ENCODE measurements at regions not wholly inside any gene's neighbourhood (a gene's known extent, or its start where the extent isn't known, plus 50 kb on each side); places are given as distances from the start of the nearest gene placed in this dataset.

- Histone ChIP-seq H3K36me3 (ENCODE audit: insufficient read depth in 1 of 2, low read depth in 1 of 2) (no peaks in the 10 kb centered on the region), H3K27ac (no peak overlapping the region), H3K9me3 (no peaks in the 10 kb centered on the region), H3K4me1 (no peaks in the 10 kb centered on the region), H3K27me3 (ENCODE audit: insufficient read depth in 3 of 3, low read length in 2 of 3) (no peaks in the 10 kb centered on the region), H3K4me3 (no peak overlapping the region)
- ATAC-seq (no peak), DNase-seq (no peak)
- 70 to 78% (median 70%) methylated on average over 1 of the region's 1 CpG for WGBS, 3 donors
- no peak for TF ChIP-seq CTCF (IDR thresholded peaks at IDR 0.05)
- intact Hi-C loops (cut with DNase I): no loop called here
Observed at GRCh38 chr3:117874904-117875874, 1159.5 kb downstream of the IGSF11 start.

- H3K4me3 ChIP-seq: no peak overlapping the region
- no peak for DNase-seq
- no peaks in the 10 kb centered on the region for H3K27me3 ChIP-seq (ENCODE audit: insufficient read depth in 3 of 3, low read length in 2 of 3)
- ATAC-seq: no peak
- TF ChIP-seq CTCF (IDR thresholded peaks at IDR 0.05): no peak
- H3K36me3 ChIP-seq (ENCODE audit: insufficient read depth in 1 of 2, low read depth in 1 of 2): no peaks in the 10 kb centered on the region
- intact Hi-C loops (cut with DNase I): no loop called here
- 92 to 98% (median 92%) methylated on average over 1 of the region's 1 CpG for WGBS, 3 donors
- H3K27ac ChIP-seq: no peak overlapping the region
- no peaks in the 10 kb centered on the region for H3K4me1 ChIP-seq
- H3K9me3 ChIP-seq: no peaks in the 10 kb centered on the region
Observed at GRCh38 chr3:117875887-117876286, 1158.8 kb downstream of the IGSF11 start.

GRCh38 chr3:117880638-117881037 is 1154.0 kb downstream of the IGSF11 start:
- no peak for DNase-seq

GRCh38 chr3:117881210-117881609 is 1153.4 kb downstream of the IGSF11 start:
- H3K27me3 ChIP-seq (ENCODE audit: insufficient read depth in 3 of 3, low read length in 2 of 3): no peaks in the 10 kb centered on the region
- H3K9me3 ChIP-seq: no peaks in the 10 kb centered on the region
- DNase-seq: no peak
- H3K27ac ChIP-seq: no peak overlapping the region
- H3K4me1 ChIP-seq: no peaks in the 10 kb centered on the region
- intact Hi-C loops (cut with DNase I): no loop called here
- TF ChIP-seq CTCF (IDR thresholded peaks at IDR 0.05): no peak
- no peaks in the 10 kb centered on the region for H3K36me3 ChIP-seq (ENCODE audit: insufficient read depth in 1 of 2, low read depth in 1 of 2)
- WGBS, 3 donors: 71 to 78% (median 72%) methylated on average over 2 of the region's 2 CpGs
- H3K4me3 ChIP-seq: no peak overlapping the region
- no peak for ATAC-seq

More at GRCh38 chr3:117880638-117881037, 1154.0 kb downstream of the IGSF11 start:
- Histone ChIP-seq H3K4me3 (no peak overlapping the region), H3K9me3 (no peaks in the 10 kb centered on the region), H3K4me1 (no peaks in the 10 kb centered on the region), H3K36me3 (ENCODE audit: insufficient read depth in 1 of 2, low read depth in 1 of 2) (no peaks in the 10 kb centered on the region), H3K27me3 (ENCODE audit: insufficient read depth in 3 of 3, low read length in 2 of 3) (no peaks in the 10 kb centered on the region), H3K27ac (no peak overlapping the region)
- no peak for TF ChIP-seq CTCF (IDR thresholded peaks at IDR 0.05)
- intact Hi-C loops (cut with DNase I): no loop called here
- WGBS, 3 donors: 79 to 82% (median 80%) methylated on average over 2 of the region's 2 CpGs
- no peak for ATAC-seq
